H1 (cell line): ENCODE measurements at regions not wholly inside any gene's neighbourhood (a gene's known extent, or its start where the extent isn't known, plus 50 kb on each side); places are given as distances from the start of the nearest gene placed in this dataset.

Experiments used
- CTCF ChIA-PET: fragments of 300-600 bp; sonication (Branson Sonifier 250); formaldehyde crosslinking; loops from one replicate; lab custom pipeline; 2021; ENCODE audit not compliant: partially characterized antibody; lab: Charles Lee
- POLR2A ChIA-PET: fragments of 300-600 bp; sonication (Branson Sonifier 250); formaldehyde crosslinking; loops from one replicate; lab custom pipeline; 2021; ENCODE audit warnings: inconsistent platforms; ENCODE audit not compliant: partially characterized antibody; lab: Charles Lee
- DNase-seq, 2 experiments: peaks; one replicate each; pipeline versions ENCODE4 v3.0.0 to v3.0.0-alpha.2; 2010 to 2022; ENCODE audit warnings: low spot score in 2 of 2, low read depth in 1 of 2, mixed read lengths in 1 of 2
- FAIRE-seq: peaks from 2 replicates; lab custom pipeline; 2011; peaks lifted over from hg19 to GRCh38; lab: Jason Lieb, UNC
- H2AFZ ChIP-seq: 2 replicates; pipeline ENCODE4 v1.8.1; 2012; ENCODE audit warnings: low read length, inconsistent platforms
- H2AK5ac ChIP-seq: 2 replicates; pipeline ENCODE4 v1.6.1; 2013; ENCODE audit warnings: low read depth, low read length
- H2BK120ac ChIP-seq: replicated peaks from 2 replicates; pipeline ENCODE3; 2013; ENCODE audit warnings: low read depth, low read length, inconsistent platforms
- H2BK12ac ChIP-seq: 2 replicates; pipeline ENCODE4 v1.6.1; 2013; ENCODE audit warnings: low read depth, low read length
- H2BK15ac ChIP-seq: 2 replicates; pipeline ENCODE4 v1.6.1; 2013; ENCODE audit warnings: low read length
- H2BK20ac ChIP-seq: 2 replicates; pipeline ENCODE4 v1.6.1; 2013; ENCODE audit warnings: low read length
- H2BK5ac ChIP-seq: 2 replicates; pipeline ENCODE4 v1.6.1; 2013; ENCODE audit warnings: low read depth, low read length
- H3K14ac ChIP-seq: 2 replicates; pipeline ENCODE4 v1.6.1; 2013; ENCODE audit warnings: inconsistent platforms; ENCODE audit not compliant: insufficient read length
- H3K18ac ChIP-seq: 2 replicates; pipeline ENCODE4 v1.6.1; 2013; ENCODE audit warnings: low read length; ENCODE audit errors: extremely low read depth
- H3K23ac ChIP-seq: 2 replicates; pipeline ENCODE4 v1.6.1; 2013; ENCODE audit warnings: inconsistent platforms; ENCODE audit not compliant: insufficient read length
- H3K23me2 ChIP-seq: 2 replicates; pipeline ENCODE4 v1.6.1; 2013; ENCODE audit warnings: low read depth, low read length
- H3K27ac ChIP-seq: 2 replicates; pipeline ENCODE4 v1.6.1; 2011; ENCODE audit warnings: low read depth, low read length, inconsistent platforms
- H3K27me3 ChIP-seq, 4 experiments: replicated peaks in 1 of 4; 1 replicate in 1 of 4; 2 replicates in 3 of 4; pipeline versions ENCODE4 v1.6.1 to v1.8.1; 2011 to 2013; ENCODE audit warnings: low read length in 3 of 4, mild to moderate bottlenecking in 3 of 4, inconsistent platforms in 2 of 4, mixed read lengths in 2 of 4, moderate library complexity in 1 of 4; ENCODE audit not compliant: control insufficient read depth in 3 of 4, insufficient read depth in 3 of 4; ENCODE audit errors: extremely low read depth in 1 of 4
- H3K36me3 ChIP-seq, 4 experiments: 2 replicates each; pipeline versions ENCODE4 v1.6.1 to v1.8.1; 2011 to 2013; ENCODE audit warnings: mild to moderate bottlenecking in 4 of 4, low read length in 3 of 4, moderate library complexity in 2 of 4, control low read depth in 1 of 4, inconsistent platforms in 1 of 4; ENCODE audit not compliant: insufficient read depth in 4 of 4, control insufficient read depth in 2 of 4
- H3K4ac ChIP-seq: replicated peaks from 2 replicates; pipeline ENCODE3; 2013; ENCODE audit warnings: low read length, low read depth, mixed read lengths, inconsistent platforms; ENCODE audit not compliant: insufficient read length
- H3K4me1 ChIP-seq, 4 experiments: replicated peaks in 1 of 4; 1 replicate in 1 of 4; 2 replicates in 3 of 4; pipeline versions ENCODE4 v1.6.1 to v1.8.1; 2011 to 2013; ENCODE audit warnings: low read length in 3 of 4, inconsistent platforms in 2 of 4, mixed read lengths in 1 of 4; ENCODE audit not compliant: insufficient read depth in 4 of 4, control insufficient read depth in 3 of 4
- H3K4me2 ChIP-seq, 2 experiments: 2 replicates each; pipeline versions ENCODE4 v1.6.1 to v1.8.1; 2011 to 2013; ENCODE audit warnings: low read depth in 2 of 2, low read length in 2 of 2, control low read depth in 1 of 2, inconsistent platforms in 1 of 2, mild to moderate bottlenecking in 1 of 2; ENCODE audit not compliant: insufficient read depth in 1 of 2
- H3K4me3 ChIP-seq, 4 experiments: fragments of 200-600, 300-600 bp in 1 of 4; sonication (generic), shearing (Covaris generic), sonication (Bioruptor Twin) in 1 of 4; 2 replicates each; pipeline versions ENCODE4 v1.5.1 to v1.8.1; 2011 to 2016; ENCODE audit warnings: low read length in 4 of 4, low read depth in 3 of 4, control low read depth in 2 of 4, inconsistent platforms in 2 of 4, mild to moderate bottlenecking in 2 of 4, mixed read lengths in 1 of 4, moderate library complexity in 1 of 4; ENCODE audit not compliant: insufficient read depth in 2 of 4; ENCODE audit errors: extremely low read depth in 1 of 4
- H3K56ac ChIP-seq: replicated peaks from 2 replicates; pipeline ENCODE3; 2013; ENCODE audit warnings: low read depth, mild to moderate bottlenecking, mixed read lengths, low read length, inconsistent platforms; ENCODE audit not compliant: insufficient read length
- H3K79me1 ChIP-seq: 2 replicates; pipeline ENCODE4 v1.6.1; 2013; ENCODE audit warnings: low read depth, low read length, control low read depth
- H3K79me2 ChIP-seq, 2 experiments: 2 replicates each; pipeline versions ENCODE4 v1.6.1 to v1.8.1; 2012 to 2013; ENCODE audit warnings: low read length in 2 of 2, mild to moderate bottlenecking in 2 of 2, inconsistent platforms in 1 of 2; ENCODE audit not compliant: insufficient read depth in 2 of 2, control insufficient read depth in 1 of 2
- H3K9ac ChIP-seq, 4 experiments: replicated peaks in 1 of 4; 1 replicate in 1 of 4; 2 replicates in 3 of 4; pipeline versions ENCODE4 v1.6.1 to v1.8.1; 2011 to 2013; ENCODE audit warnings: low read depth in 3 of 4, low read length in 3 of 4, control low read depth in 2 of 4, mild to moderate bottlenecking in 2 of 4, moderate library complexity in 2 of 4, inconsistent platforms in 1 of 4; ENCODE audit errors: extremely low read depth in 1 of 4
- H3K9me3 ChIP-seq, 2 experiments: 2 replicates each; pipeline versions ENCODE4 v1.6.1 to v1.8.1; 2012 to 2013; ENCODE audit warnings: mild to moderate bottlenecking in 2 of 2, moderate library complexity in 2 of 2, control low read depth in 1 of 2, inconsistent platforms in 1 of 2, low read depth in 1 of 2, low read length in 1 of 2, mixed read lengths in 1 of 2; ENCODE audit not compliant: insufficient read depth in 2 of 2
- H4K20me1 ChIP-seq, 2 experiments: replicated peaks in 1 of 2; 2 replicates each; pipeline versions ENCODE3 to v1.8.1; 2011 to 2013; ENCODE audit warnings: inconsistent platforms in 2 of 2, low read length in 2 of 2, mild to moderate bottlenecking in 1 of 2; ENCODE audit not compliant: insufficient read depth in 2 of 2, control insufficient read depth in 1 of 2
- H4K5ac ChIP-seq: 2 replicates; pipeline ENCODE4 v1.6.1; 2013; ENCODE audit warnings: low read length, low read depth, mixed read lengths, inconsistent platforms; ENCODE audit not compliant: insufficient read length
- H4K8ac ChIP-seq: 2 replicates; pipeline ENCODE4 v1.8.0; 2013; ENCODE audit warnings: mild to moderate bottlenecking, moderate library complexity, low read length, inconsistent platforms; ENCODE audit not compliant: insufficient read depth; ENCODE audit errors: extremely low read depth
- H4K91ac ChIP-seq: replicated peaks from 2 replicates; pipeline ENCODE3; 2013; ENCODE audit warnings: low read length, mixed read lengths, inconsistent platforms; ENCODE audit not compliant: insufficient read length
- CHD2 ChIP-seq: IDR thresholded peaks from 2 replicates; pipeline ENCODE4 v1.6.1; 2012; ENCODE audit warnings: low read length, improper control_type of control experiment
- HDAC2 ChIP-seq, 2 experiments: fragments of 300-600 bp in 1 of 2; sonication (generic) in 1 of 2; IDR thresholded peaks; 2 replicates each; pipeline ENCODE4 v1.6.1; 2011 to 2012; ENCODE audit warnings: low read depth in 2 of 2, low read length in 2 of 2, mild to moderate bottlenecking in 2 of 2, moderate library complexity in 2 of 2, borderline replicate concordance in 1 of 2, inconsistent platforms in 1 of 2
- PHF8 ChIP-seq: fragments of 200-600 bp; sonication (generic); conservative IDR thresholded peaks from 2 replicates; pipeline ENCODE4 v1.7.1; 2012; ENCODE audit warnings: low read depth, mild to moderate bottlenecking, inconsistent platforms, low read length, moderate library complexity
- SIN3A ChIP-seq, 2 experiments: IDR thresholded peaks in 1 of 2; conservative IDR thresholded peaks in 1 of 2; 2 replicates each; pipeline ENCODE4 v1.6.1; 2011 to 2012; ENCODE audit warnings: low read length in 2 of 2, improper control_type of control experiment in 1 of 2, low read depth in 1 of 2, mild to moderate bottlenecking in 1 of 2
- SUZ12 ChIP-seq: fragments of 200-600 bp; sonication (generic); IDR thresholded peaks from 2 replicates; pipeline ENCODE4 v1.6.1; 2012; ENCODE audit warnings: mild to moderate bottlenecking, inconsistent platforms, low read length, moderate library complexity, mixed read lengths
- WGBS, 2 experiments: shearing (Covaris generic) in 1 of 2; methylation state at CpG; one replicate each; pipeline versions ENCODE4 v1.1.6 to v1.1.7; 2013 to 2015; ENCODE audit warnings: low lambda C conversion rate in 2 of 2, mixed read lengths in 2 of 2, inconsistent platforms in 1 of 2, low coverage in 1 of 2, missing lambda C conversion rate in 1 of 2; ENCODE audit not compliant: insufficient replicate concordance in 2 of 2, insufficient coverage in 1 of 2, insufficient read length in 1 of 2; ENCODE audit errors: extremely low coverage in 1 of 2, missing lambda C conversion rate in 1 of 2; 5-methylcytosine and 5-hydroxymethylcytosine counted together

DNA sequence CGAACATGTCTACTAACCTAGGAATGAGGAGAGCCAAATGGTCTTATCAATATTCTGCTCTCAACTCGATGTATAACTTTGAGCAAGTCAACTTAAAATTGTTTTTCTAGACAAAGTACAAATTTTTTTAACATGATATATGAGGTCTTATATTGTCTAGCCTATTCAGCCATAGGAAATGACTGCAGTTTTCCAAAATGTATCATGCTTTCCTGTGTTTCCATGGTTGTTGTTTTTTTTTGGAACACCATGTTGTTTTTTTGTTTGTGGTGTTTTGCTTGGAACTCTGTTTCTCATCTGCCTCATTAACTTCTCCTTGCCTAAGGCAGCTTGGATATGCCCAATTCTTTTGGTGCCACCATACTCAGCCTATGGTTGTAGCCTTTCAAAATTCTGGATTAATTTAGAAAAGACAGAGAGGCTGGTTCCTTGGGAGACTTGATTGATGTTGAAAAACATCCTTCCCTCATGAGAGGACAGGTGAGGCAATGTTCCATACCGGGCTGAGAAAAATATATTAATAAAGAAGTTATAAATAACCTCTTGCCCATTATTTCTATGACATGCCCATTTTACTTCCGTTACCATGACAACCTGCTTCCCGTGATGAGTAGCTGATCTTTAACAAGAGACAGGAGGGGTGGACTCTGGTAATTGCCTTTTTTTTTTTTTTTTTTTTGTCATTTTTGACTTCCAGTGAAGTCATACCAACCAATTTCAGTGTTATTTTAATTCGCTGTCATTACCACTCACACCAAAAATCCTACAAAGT is 687.9 kb upstream of the GRM7 start:
- Histone ChIP-seq H3K18ac (no peak overlapping the region), H3K23ac (no peak overlapping the region), H3K4ac (no peak overlapping the region), H3K27me3 (no peaks in the 10 kb centered on the region), H2BK5ac (no peak overlapping the region), H4K5ac (no peak overlapping the region), H2AK5ac (no peak overlapping the region), H3K14ac (no peak overlapping the region), H4K20me1 (no peaks in the 10 kb centered on the region), H2AFZ (no peak overlapping the region), H4K8ac (no peak overlapping the region), H3K4me3 (no peak overlapping the region), H3K36me3 (no peaks in the 10 kb centered on the region), H3K9ac (no peak overlapping the region), H2BK12ac (no peak overlapping the region), H3K9me3 (no peaks in the 10 kb centered on the region), H2BK120ac (no peak overlapping the region), H3K79me1 (no peaks in the 10 kb centered on the region), H3K4me1 (no peaks in the 10 kb centered on the region), H3K56ac (no peak overlapping the region), H3K4me2 (no peak overlapping the region), H3K27ac (no peak overlapping the region), H2BK15ac (no peak overlapping the region), H2BK20ac (no peak overlapping the region), H3K23me2 (no peaks in the 10 kb centered on the region), H3K79me2 (no peaks in the 10 kb centered on the region), H4K91ac (no peak overlapping the region)
- FAIRE-seq (no peak), DNase-seq (no peak)
- ChIA-PET POLR2A (no interaction called here), CTCF (no interaction called here)
- 88% methylated on average over 6 of the region's 6 CpGs; no CpG with 5 or more reads in 1 of the 2 experiments for WGBS, 2 experiments
- TF ChIP-seq CHD2 (no peak), HDAC2 (IDR thresholded peaks at IDR 0.05; ENCODE audit: borderline replicate concordance in 1 of 2, low read depth in 2 of 2, low read length in 2 of 2) (no peak), PHF8 (no peak), SIN3A (conservative IDR thresholded peaks at IDR 0.05 in 1 of 2, IDR thresholded peaks at IDR 0.05 in 1 of 2; ENCODE audit: low read depth in 1 of 2, low read length in 2 of 2) (no peak), SUZ12 (no peak)
